GM11168 (cell line): ENCODE measurements at regions not wholly inside any gene's neighbourhood (a gene's known extent, or its start where the extent isn't known, plus 50 kb on each side); places are given as distances from the start of the nearest gene placed in this dataset.

Source experiments
- in situ Hi-C: fragments of 300-500 bp; cut with MboI; formaldehyde crosslinking; loops from one replicate; pipeline ENCODE4 v1.12.0; 2022; ENCODE audit warnings: low sequenced_read_pairs; ENCODE audit not compliant: unreplicated experiment

GRCh38 chr10:3692387-3692999 is 92.5 kb downstream of the KLF6 start:
- in situ Hi-C loops, result no loop called here

DNA sequence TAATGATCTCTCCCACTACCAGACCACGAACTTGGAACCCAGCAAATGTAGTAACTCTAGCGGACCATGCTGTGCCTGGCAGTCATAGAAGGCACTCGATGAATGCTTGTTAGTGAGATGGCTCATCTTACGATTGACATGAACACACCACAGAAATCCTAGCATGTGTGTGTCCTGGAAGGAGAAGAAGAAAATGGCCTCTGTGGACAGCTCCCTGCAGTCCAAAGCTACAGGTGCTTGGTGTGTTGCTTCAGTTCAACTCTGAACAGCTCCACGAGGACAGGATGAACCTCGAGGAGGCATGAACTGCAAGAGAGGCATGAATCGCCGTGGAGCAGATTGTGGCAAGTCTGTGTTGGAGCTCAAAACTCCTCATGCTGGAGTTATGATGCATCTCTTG is 93.5 kb downstream of the KLF6 start:
- in situ Hi-C loops, result no loop called here

GRCh38 chr10:3689871-3690510 is 95.0 kb downstream of the KLF6 start:
- in situ Hi-C loops, result no loop called here

GRCh38 chr10:3687510-3688081 is 97.4 kb downstream of the KLF6 start:
- in situ Hi-C loops, result no loop called here

- in situ Hi-C loops, result no loop called here
Observed at GRCh38 chr10:3685384-3685783, 99.6 kb downstream of the KLF6 start.

DNA sequence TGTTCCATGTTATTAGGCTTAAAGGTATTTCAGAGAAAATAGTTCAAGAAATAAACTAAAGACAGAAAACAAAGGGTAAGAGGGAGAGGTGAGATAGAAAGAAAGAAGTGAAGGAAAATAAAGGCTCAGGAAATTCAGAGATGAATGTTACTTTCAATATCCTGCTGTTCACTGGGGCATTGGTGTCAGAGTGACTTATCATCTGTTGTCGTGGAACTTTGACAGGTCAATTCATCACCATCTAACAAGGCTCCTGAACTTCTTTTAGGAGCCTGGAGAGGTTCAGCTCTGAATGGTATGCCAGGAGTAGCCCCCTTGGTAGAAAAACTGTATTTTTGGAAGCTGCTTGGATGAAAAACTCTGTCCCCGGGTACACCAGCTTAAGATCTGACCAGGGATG is 100.1 kb downstream of the KLF6 start:
- in situ Hi-C loops, result no loop called here

DNA sequence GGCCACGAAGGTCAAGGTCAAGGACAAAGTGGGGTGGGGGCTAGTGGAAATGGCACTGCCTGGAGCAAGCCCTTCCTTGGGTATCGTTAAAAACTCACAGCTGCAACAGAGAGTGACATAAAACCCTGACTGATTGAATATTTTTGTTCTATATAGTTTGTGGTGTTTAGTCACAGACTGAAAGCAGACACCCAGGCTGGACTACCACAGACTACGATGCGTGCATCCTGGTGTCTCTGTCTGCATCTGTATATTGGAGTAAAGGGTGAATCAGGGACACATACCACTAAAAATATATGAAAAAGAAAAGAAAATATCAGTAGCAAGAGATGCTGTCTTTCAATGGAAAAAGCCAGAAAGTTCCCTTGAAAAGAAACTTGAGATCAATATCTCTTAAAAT is 101.4 kb downstream of the KLF6 start:
- in situ Hi-C loops, result no loop called here

- in situ Hi-C loops, result no loop called here
Observed at GRCh38 chr10:3682745-3683144, 102.3 kb downstream of the KLF6 start.

DNA sequence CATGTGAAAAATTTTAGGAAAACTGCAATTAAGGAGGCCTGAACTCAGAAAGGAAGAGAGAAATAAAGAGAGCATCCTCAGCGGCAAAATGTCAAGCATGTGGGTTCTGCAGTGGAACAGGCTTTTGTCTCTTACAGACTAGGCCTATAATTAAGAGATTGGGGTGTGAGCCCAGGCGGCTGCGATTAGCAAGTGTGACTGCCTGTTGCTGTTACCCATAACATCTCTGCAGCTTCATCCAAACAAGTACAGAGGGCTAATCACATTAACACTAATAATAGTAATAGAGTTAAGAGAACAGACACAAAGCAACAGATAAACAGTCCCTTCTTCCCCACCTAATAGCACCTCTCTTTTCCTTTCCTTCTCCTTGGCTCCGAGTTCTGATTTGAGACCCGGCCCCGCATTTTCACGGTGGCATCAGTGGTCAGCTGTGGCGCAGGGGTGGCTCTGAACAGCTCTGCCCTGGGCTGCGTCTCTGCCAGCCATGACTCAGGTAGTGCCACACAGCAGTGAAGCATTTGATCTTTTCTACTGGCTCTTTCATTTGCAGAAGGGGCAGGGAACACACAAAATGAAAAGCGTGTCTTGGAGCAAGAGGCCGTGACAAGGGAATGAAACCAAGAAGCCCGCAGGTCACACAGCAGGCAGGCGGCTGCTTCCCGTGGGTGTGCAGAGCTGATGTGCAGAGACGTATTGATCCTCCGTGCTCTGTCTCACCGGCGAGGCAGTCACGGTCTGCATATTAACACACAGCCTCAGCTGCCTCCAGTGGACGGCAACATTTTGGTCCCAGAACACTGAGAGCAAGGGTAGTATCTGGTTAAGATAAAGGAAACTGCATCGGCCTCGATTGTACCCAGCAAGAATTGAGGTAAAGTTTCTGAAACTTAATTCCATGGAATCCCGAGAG is 103.1 kb downstream of the KLF6 start:
- in situ Hi-C loops, result no loop called here

GRCh38 chr10:3679950-3680629 is 104.9 kb downstream of the KLF6 start:
- in situ Hi-C loops, result no loop called here

GRCh38 chr10:3678629-3679227 is 106.3 kb downstream of the KLF6 start:
- in situ Hi-C loops, result no loop called here

GRCh38 chr10:3676564-3676963 is 108.4 kb downstream of the KLF6 start:
- in situ Hi-C loops, result no loop called here

- in situ Hi-C loops, result no loop called here
Observed at GRCh38 chr10:3672220-3672619, 112.8 kb downstream of the KLF6 start.

- in situ Hi-C loops, result no loop called here
Observed at GRCh38 chr10:3671386-3671955, 113.5 kb downstream of the KLF6 start.

DNA sequence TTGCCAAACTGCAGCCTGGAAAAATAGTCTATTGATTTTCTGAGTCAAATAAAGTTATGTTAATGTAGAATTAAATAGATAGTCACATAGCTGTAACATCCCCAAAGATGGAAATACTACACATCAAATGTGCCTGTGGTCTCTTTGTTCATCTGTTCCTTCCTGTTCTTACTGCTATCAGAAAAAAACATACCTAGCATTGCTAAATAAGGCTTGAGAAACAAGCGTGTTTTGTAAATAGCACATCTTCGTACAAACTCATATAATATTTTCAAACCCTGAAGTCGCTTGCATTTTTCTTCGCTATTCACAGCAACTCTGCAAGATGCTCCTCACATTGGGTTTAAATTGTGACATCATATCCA is 116.1 kb downstream of the KLF6 start:
- in situ Hi-C loops, result no loop called here

DNA sequence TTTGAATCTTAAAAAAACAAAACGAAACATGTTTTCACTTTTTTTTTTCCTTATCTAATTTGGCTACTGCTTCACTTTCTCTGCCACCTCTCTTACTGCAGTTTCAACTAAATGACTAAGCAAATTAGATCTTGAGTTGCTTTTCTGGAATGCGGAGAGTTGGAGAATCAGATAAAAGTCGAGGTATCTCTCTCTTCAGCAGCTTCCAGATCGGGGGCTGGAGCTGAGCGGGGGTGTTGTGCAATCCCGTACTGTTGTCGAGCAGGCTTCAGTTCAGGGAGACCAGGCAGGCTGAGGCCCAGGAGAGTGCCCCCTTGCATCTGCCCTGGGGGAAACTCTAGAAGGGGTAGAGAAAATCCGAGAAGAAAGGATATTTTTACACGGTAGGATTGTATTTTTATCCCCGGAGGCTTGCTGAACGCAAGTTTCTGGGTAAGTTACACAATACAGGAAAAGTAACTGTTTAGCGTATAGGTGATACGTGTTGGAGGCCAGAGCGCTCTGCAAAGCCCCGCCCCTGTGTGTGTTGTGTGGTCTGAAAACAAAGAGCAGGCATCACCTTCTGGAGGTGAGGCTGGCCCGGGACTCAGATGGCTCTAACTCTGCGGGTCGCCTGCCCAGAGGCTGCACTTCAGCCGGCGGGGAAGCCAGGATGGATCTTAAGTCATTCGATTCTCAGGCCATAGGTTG is 116.6 kb downstream of the KLF6 start:
- in situ Hi-C loops, result no loop called here

- in situ Hi-C loops, result no loop called here
Observed at GRCh38 chr10:3666525-3667302, 118.3 kb downstream of the KLF6 start.

- in situ Hi-C loops, result no loop called here
Observed at GRCh38 chr10:3665316-3665908, 119.6 kb downstream of the KLF6 start.
